ENCODE measurements at regions not wholly inside any gene's neighbourhood (a gene's known extent, or its start where the extent isn't known, plus 50 kb on each side); places are given as distances from the start of the nearest gene placed in this dataset.

GRCh38 chr7:25642849-25643248 is 414.6 kb upstream of the NPVF start:
- Histone ChIP-seq H3K4me2 (no peak overlapping the region), H3K4me1 (no peaks in the 10 kb centered on the region), H3K27ac (no peak overlapping the region), H3K4me3 (no peak overlapping the region), H3K9me3 (no peaks in the 10 kb centered on the region)
- 0% methylated on average over 3 of the region's 3 CpGs for WGBS (ENCODE audit: missing lambda C conversion rate)
- DNase-seq (ENCODE audit: low read depth in 1 of 2, low spot score in 1 of 2) (no peak), FAIRE-seq (no peak), ATAC-seq (no peak)
- ChIA-PET POLR2A (interaction anchor here (0.6 kb wide), 1 partner anchor 81 kb away, joined by 3 read pairs; no protein-coding TSS in a partner anchor), CTCF (interaction anchor here (1.2 to 1.5 kb wide), 2 partner anchors 10 to 209 kb away, joined by 3 to 4 read pairs; no protein-coding TSS in a partner anchor)
- TF ChIP-seq REST (IDR thresholded peaks at IDR 0.05) (no peak), RFX5 (IDR thresholded peaks at IDR 0.05) (no peak), NFE2L2 (conservative IDR thresholded peaks at IDR 0.05; ENCODE audit: low read length) (no peak), HOXA7 (CRISPR knock-in tag; IDR thresholded peaks at IDR 0.05) (no peak), JUNB (IDR thresholded peaks at IDR 0.05) (no peak), RARB (CRISPR knock-in tag; IDR thresholded peaks at IDR 0.05) (no peak), FOSB (CRISPR knock-in tag; IDR thresholded peaks at IDR 0.05) (no peak), MAZ (IDR thresholded peaks at IDR 0.05; ENCODE audit: borderline replicate concordance, low read depth, low read length) (no peak), CTCF (IDR thresholded peaks at IDR 0.05) (no peak), E2F6 (IDR thresholded peaks at IDR 0.05; ENCODE audit: borderline replicate concordance, low read depth) (no peak), CHD2 (IDR thresholded peaks at IDR 0.05; ENCODE audit: low read length, partially characterized antibody) (no peak), FOXS1 (CRISPR knock-in tag; IDR thresholded peaks at IDR 0.05) (no peak)

GRCh38 chr7:25643286-25643685 is 415.0 kb upstream of the NPVF start:
- POLR2A ChIA-PET = interaction anchor here (0.6 kb wide), 1 partner anchor 81 kb away, joined by 3 read pairs; no protein-coding TSS in a partner anchor
- Histone ChIP-seq H3K4me1 (no peaks in the 10 kb centered on the region), H3K4me2 (no peak overlapping the region), H3K4me3 (no peak overlapping the region), H3K9me3 (no peaks in the 10 kb centered on the region), H3K27ac (no peak overlapping the region)
- CTCF ChIA-PET = interaction anchor here (1.2 to 1.5 kb wide), 2 partner anchors 10 to 208 kb away, joined by 3 to 4 read pairs; no protein-coding TSS in a partner anchor
- 5% methylated on average over 5 of the region's 5 CpGs for WGBS (ENCODE audit: missing lambda C conversion rate)
- ATAC-seq (no peak), FAIRE-seq (no peak), DNase-seq (ENCODE audit: low read depth in 1 of 2, low spot score in 1 of 2) (no peak)
- no peak for TF ChIP-seq JUN (IDR thresholded peaks at IDR 0.05)
- no peak for TF ChIP-seq JUNB (IDR thresholded peaks at IDR 0.05)
- no peak for TF ChIP-seq ZC3H11A (IDR thresholded peaks at IDR 0.05)

- ChIA-PET POLR2A (no interaction called here), CTCF (interaction anchor here (1.2 to 1.5 kb wide), 2 partner anchors 11 to 208 kb away, joined by 3 to 4 read pairs; no protein-coding TSS in a partner anchor)
- no peak for DNase-seq (ENCODE audit: low read depth in 1 of 2, low spot score in 1 of 2)
- Histone ChIP-seq H3K4me1 (no peaks in the 10 kb centered on the region), H3K4me3 (no peak overlapping the region), H3K9me3 (no peaks in the 10 kb centered on the region), H3K4me2 (no peak overlapping the region), H3K27ac (no peak overlapping the region)
- ATAC-seq = no peak
- no peak for FAIRE-seq
- 33% methylated on average over 7 of the region's 7 CpGs for WGBS (ENCODE audit: missing lambda C conversion rate)
- TF ChIP-seq BHLHE40 (IDR thresholded peaks at IDR 0.05; ENCODE audit: low read depth, low read length) (no peak), NFE2L2 (conservative IDR thresholded peaks at IDR 0.05; ENCODE audit: low read length) (no peak), KDM1A (IDR thresholded peaks at IDR 0.05; ENCODE audit: low read depth) (no peak), TFCP2L1 (CRISPR knock-in tag; IDR thresholded peaks at IDR 0.05) (no peak), GATA3 (IDR thresholded peaks at IDR 0.05; ENCODE audit: borderline replicate concordance) (no peak), NPAS2 (CRISPR knock-in tag; IDR thresholded peaks at IDR 0.05; ENCODE audit: borderline replicate concordance) (no peak), PHF8 (IDR thresholded peaks at IDR 0.05; ENCODE audit: borderline replicate concordance, low read depth) (no peak), HOXB13 (CRISPR knock-in tag; IDR thresholded peaks at IDR 0.05; ENCODE audit: low read depth) (no peak), FOSB (CRISPR knock-in tag; IDR thresholded peaks at IDR 0.05) (no peak), JUNB (IDR thresholded peaks at IDR 0.05) (no peak), MYC (IDR thresholded peaks at IDR 0.05; ENCODE audit: borderline replicate concordance, low read length) (no peak), POLR2AphosphoS2 (conservative IDR thresholded peaks at IDR 0.05; ENCODE audit: low read length) (no peak), HMGXB4 (CRISPR knock-in tag; IDR thresholded peaks at IDR 0.05; ENCODE audit: borderline replicate concordance) (no peak), SREBF2 (IDR thresholded peaks at IDR 0.05) (no peak), EHMT2 (IDR thresholded peaks at IDR 0.05; ENCODE audit: low read depth) (no peak)
Measured at GRCh38 chr7:25643770-25644394, 415.6 kb upstream of the NPVF start.

All from A549 (cell line).